GM12891 (cell line): ENCODE measurements at regions not wholly inside any gene's neighbourhood (a gene's known extent, or its start where the extent isn't known, plus 50 kb on each side); places are given as distances from the start of the nearest gene placed in this dataset.

ENCODE experiments used
- POLR2A ChIP-seq: IDR thresholded peaks from 2 replicates; pipeline ENCODE4 v1.6.1; 2011; ENCODE audit warnings: low read depth, low read length, control low read depth
- SPI1 ChIP-seq: IDR thresholded peaks from 2 replicates; pipeline ENCODE4 v1.6.1; 2011; ENCODE audit warnings: low read depth, low read length, control low read depth
- TAF1 ChIP-seq: IDR thresholded peaks from 2 replicates; pipeline ENCODE4 v1.6.1; 2011; ENCODE audit warnings: low read depth, low read length, control low read depth

DNA sequence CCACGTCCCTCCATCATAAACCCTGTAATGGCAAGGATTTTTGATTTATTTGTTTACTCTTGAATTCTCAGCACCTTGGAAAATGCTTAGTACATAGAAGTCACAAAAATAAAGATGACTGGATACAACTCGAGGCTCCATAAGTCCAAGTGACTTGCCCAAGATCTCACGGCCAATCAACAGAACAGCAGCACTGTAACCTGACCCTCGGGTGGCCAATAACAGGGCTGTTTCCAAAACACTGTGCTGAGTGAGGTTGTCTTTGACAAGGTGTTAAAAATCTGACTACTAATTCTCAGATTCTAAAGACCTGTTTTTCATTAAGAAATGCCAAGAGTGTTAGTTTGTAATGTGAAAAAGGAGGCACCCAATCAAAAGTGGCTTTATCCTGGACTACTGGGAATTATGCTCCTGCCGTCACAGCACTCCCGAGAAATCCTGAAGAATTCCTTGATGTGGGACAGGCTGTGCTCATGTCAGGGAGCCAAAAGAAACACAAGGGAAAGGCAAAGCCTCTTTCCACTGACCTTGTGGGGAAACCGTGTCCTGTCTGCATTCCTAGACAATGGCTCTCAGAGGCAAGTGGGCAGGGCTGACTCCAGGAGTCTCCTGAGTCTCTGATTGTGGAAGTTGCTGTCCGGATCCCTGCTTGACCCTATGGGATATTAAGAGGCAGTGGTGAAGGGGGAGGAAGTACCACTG lies 204.7 kb upstream of the PELI2 start:
- no peak for TF ChIP-seq TAF1
- TF ChIP-seq POLR2A = no peak
- TF ChIP-seq SPI1 = no peak
